ENCODE measurements at regions not wholly inside any gene's neighbourhood (a gene's known extent, or its start where the extent isn't known, plus 50 kb on each side); places are given as distances from the start of the nearest gene placed in this dataset.
A peak's percentile ranks its signal among the peaks of the same experiment; 100 is the strongest.

GRCh38 chr13:39918620-39919236, 263.3 kb downstream of the COG6 start:
- CTCF ChIA-PET = interaction anchor here (0.5 kb wide), 1 partner anchor 714 kb away, joined by 3 read pairs; no protein-coding TSS in a partner anchor
- Histone ChIP-seq H3K4me1 (ENCODE audit: control insufficient read depth in 2 of 2, insufficient read depth in 2 of 2, low read length in 2 of 2) (no peaks in the 10 kb centered on the region), H3K36me3 (ENCODE audit: control insufficient read depth in 2 of 3, insufficient read depth in 3 of 3, low read length in 3 of 3) (no peaks in the 10 kb centered on the region), H3K27ac (ENCODE audit: low read depth, low read length) (no peak overlapping the region), H3K27me3 (ENCODE audit: control insufficient read depth in 2 of 2, insufficient read depth in 2 of 2, low read length in 2 of 2) (no peaks in the 10 kb centered on the region), H3K4me3 (ENCODE audit: low read length) (no peak overlapping the region), H3K9me3 (ENCODE audit: control insufficient read depth in 2 of 3, low read length in 3 of 3) (no peaks in the 10 kb centered on the region)
- H3K36me3 Mint-ChIP-seq = peaks cover 0 to 6% (median under 1%) of the 10 kb centered on the region in 5 donors
- intact Hi-C loops (cut with micrococcal nuclease) = no loop called here
- H3K27me3 Mint-ChIP-seq = peaks cover 0 to 7% (median 0%) of the 10 kb centered on the region in 5 donors
- no peak for ATAC-seq
- H3K9me3 Mint-ChIP-seq = peaks cover 0 to 14% (median 5%) of the 10 kb centered on the region in 11 donors
- POLR2A ChIA-PET = no interaction called here
- no peak for DNase-seq
- H3K27ac Mint-ChIP-seq = no peak overlapping the region
- peaks cover 0 to 4% (median 0%) of the 10 kb centered on the region in 7 donors for H3K4me1 Mint-ChIP-seq
- no peak overlapping the region for H3K4me3 Mint-ChIP-seq

DNA sequence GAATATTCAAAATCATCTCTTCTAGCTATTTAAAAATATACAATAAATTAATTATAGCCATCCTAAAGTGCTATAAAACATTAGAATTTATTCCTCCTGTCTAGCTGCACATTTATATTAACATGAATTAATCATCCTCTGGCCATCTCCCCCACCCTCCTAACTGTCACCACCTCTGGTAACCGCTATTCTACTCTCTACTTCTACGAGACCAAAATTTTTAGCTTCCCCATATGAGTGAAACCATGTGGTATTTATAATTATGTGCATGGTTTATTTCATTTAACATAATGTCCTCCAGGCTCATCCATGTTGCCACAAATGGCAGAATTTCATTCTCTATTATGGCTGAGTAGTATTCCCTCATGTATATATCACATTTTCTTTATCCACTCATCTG, 265.2 kb downstream of the COG6 start:
- intact Hi-C loops (cut with micrococcal nuclease) = no loop called here
- CTCF ChIA-PET = no interaction called here
- no peaks in the 10 kb centered on the region for H3K27me3 ChIP-seq (ENCODE audit: control insufficient read depth in 2 of 2, insufficient read depth in 2 of 2, low read length in 2 of 2)
- POLR2A ChIA-PET = no interaction called here
- no peak overlapping the region for H3K4me3 ChIP-seq (ENCODE audit: low read length)
- Mint-ChIP-seq H3K27me3 (peaks cover 0 to 7% (median 0%) of the 10 kb centered on the region in 5 donors), H3K9me3 (peaks cover 3 to 27% (median 11%) of the 10 kb centered on the region in 11 donors), H3K4me3 (no peak overlapping the region), H3K27ac (no peak overlapping the region), H3K4me1 (peaks cover 0 to 2% (median 0%) of the 10 kb centered on the region in 7 donors), H3K36me3 (peaks cover under 1 to 9% (median 8%) of the 10 kb centered on the region in 5 donors)
- H3K9me3 ChIP-seq (ENCODE audit: control insufficient read depth in 2 of 3, low read length in 3 of 3) = peaks cover 0 to 8% (median 0%) of the 10 kb centered on the region in 3 experiments
- no peaks in the 10 kb centered on the region for H3K36me3 ChIP-seq (ENCODE audit: control insufficient read depth in 2 of 3, insufficient read depth in 3 of 3, low read length in 3 of 3)
- no peaks in the 10 kb centered on the region for H3K4me1 ChIP-seq (ENCODE audit: control insufficient read depth in 2 of 2, insufficient read depth in 2 of 2, low read length in 2 of 2)
- no peak overlapping the region for H3K27ac ChIP-seq (ENCODE audit: low read depth, low read length)
- no peak for ATAC-seq
- no peak for DNase-seq

GRCh38 chr13:39926345-39926744, 270.9 kb downstream of the COG6 start:
- Histone ChIP-seq H3K4me3 (ENCODE audit: low read length) (no peak overlapping the region), H3K36me3 (ENCODE audit: control insufficient read depth in 2 of 3, insufficient read depth in 3 of 3, low read length in 3 of 3) (no peaks in the 10 kb centered on the region), H3K4me1 (ENCODE audit: control insufficient read depth in 2 of 2, insufficient read depth in 2 of 2, low read length in 2 of 2) (no peaks in the 10 kb centered on the region), H3K27me3 (ENCODE audit: control insufficient read depth in 2 of 2, insufficient read depth in 2 of 2, low read length in 2 of 2) (no peaks in the 10 kb centered on the region), H3K9me3 (ENCODE audit: control insufficient read depth in 2 of 3, low read length in 3 of 3) (peaks cover 0 to 11% (median 0%) of the 10 kb centered on the region in 3 experiments), H3K27ac (ENCODE audit: low read depth, low read length) (no peak overlapping the region)
- no peak for DNase-seq
- H3K36me3 Mint-ChIP-seq = peaks cover 3 to 14% (median 9%) of the 10 kb centered on the region in 5 donors
- no peak overlapping the region for H3K4me3 Mint-ChIP-seq
- CTCF ChIA-PET = no interaction called here
- no peak overlapping the region for H3K27ac Mint-ChIP-seq
- intact Hi-C loops (cut with micrococcal nuclease) = no loop called here
- peaks cover 0 to 4% (median 0%) of the 10 kb centered on the region in 5 donors for H3K27me3 Mint-ChIP-seq
- H3K4me1 Mint-ChIP-seq = peaks cover 0 to 17% (median 12%) of the 10 kb centered on the region in 7 donors
- ATAC-seq = no peak
- POLR2A ChIA-PET = no interaction called here
- H3K9me3 Mint-ChIP-seq = peaks cover 3 to 32% (median 13%) of the 10 kb centered on the region in 11 donors

DNA sequence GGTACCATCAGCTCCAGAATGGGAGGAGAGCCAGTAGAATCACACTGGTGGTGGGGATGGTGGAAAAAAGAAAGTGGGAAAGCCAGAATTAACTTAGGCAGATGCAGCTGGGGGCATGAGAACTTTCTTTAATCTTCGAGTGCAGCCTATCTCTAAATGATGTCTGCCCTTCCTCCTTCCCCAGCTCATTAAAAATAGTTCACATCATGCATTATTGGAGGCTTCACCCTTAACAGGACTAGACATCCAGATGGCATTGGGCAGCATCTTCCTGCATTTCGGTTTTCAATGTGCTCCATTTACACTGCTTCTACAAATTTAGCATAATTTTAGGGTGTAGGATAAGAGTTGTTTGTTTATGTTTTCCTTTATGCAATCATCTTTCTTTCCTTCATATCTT, 272.8 kb downstream of the COG6 start:
- H3K36me3 ChIP-seq (ENCODE audit: control insufficient read depth in 2 of 3, insufficient read depth in 3 of 3, low read length in 3 of 3) = no peaks in the 10 kb centered on the region
- H3K27me3 Mint-ChIP-seq = peaks cover 0 to 4% (median 0%) of the 10 kb centered on the region in 5 donors
- no peak overlapping the region for H3K27ac Mint-ChIP-seq
- peaks cover 1 to 23% (median 13%) of the 10 kb centered on the region in 11 donors for H3K9me3 Mint-ChIP-seq
- ATAC-seq (no peak), DNase-seq (no peak)
- intact Hi-C loops (cut with micrococcal nuclease) = no loop called here
- no peaks in the 10 kb centered on the region for H3K4me1 ChIP-seq (ENCODE audit: control insufficient read depth in 2 of 2, insufficient read depth in 2 of 2, low read length in 2 of 2)
- no peaks in the 10 kb centered on the region for H3K27me3 ChIP-seq (ENCODE audit: control insufficient read depth in 2 of 2, insufficient read depth in 2 of 2, low read length in 2 of 2)
- H3K4me3 ChIP-seq (ENCODE audit: low read length) = no peak overlapping the region
- POLR2A ChIA-PET = no interaction called here
- no peak overlapping the region for H3K27ac ChIP-seq (ENCODE audit: low read depth, low read length)
- H3K36me3 Mint-ChIP-seq = peaks cover 3 to 17% (median 9%) of the 10 kb centered on the region in 5 donors
- CTCF ChIA-PET = interaction anchor here (1.5 kb wide), 1 partner anchor 11 kb away, joined by 3 read pairs; no protein-coding TSS in a partner anchor
- peaks cover 0 to 19% (median 15%) of the 10 kb centered on the region in 7 donors for H3K4me1 Mint-ChIP-seq
- H3K9me3 ChIP-seq (ENCODE audit: control insufficient read depth in 2 of 3, low read length in 3 of 3) = peaks cover 0 to 11% (median 0%) of the 10 kb centered on the region in 3 experiments
- no peak overlapping the region for H3K4me3 Mint-ChIP-seq

DNA sequence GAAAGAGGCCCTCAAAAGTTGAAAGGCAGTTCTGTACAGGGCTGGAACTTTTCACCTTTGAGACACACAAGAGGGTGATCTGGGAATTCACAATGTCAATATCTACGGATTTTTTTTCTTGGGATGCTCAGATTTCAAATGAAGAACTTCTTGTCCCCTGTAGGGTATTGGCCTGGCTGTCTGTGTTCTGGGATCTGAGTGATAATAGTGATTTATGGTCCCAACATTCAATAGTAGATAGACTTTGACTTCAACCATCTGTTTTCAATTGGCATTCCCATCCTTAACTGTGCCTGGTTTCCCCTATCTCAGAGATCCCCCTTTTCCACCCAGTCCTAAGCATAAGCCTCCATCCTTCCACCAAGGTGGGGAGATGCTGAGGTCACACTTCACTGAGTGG, 274.1 kb downstream of the COG6 start:
- peaks cover 0 to 11% (median 0%) of the 10 kb centered on the region in 3 experiments for H3K9me3 ChIP-seq (ENCODE audit: control insufficient read depth in 2 of 3, low read length in 3 of 3)
- DNase-seq = no peak
- peaks cover 1 to 19% (median 12%) of the 10 kb centered on the region in 11 donors for H3K9me3 Mint-ChIP-seq
- no peak overlapping the region for H3K4me3 ChIP-seq (ENCODE audit: low read length)
- ChIA-PET CTCF (no interaction called here), POLR2A (no interaction called here)
- H3K27me3 ChIP-seq (ENCODE audit: control insufficient read depth in 2 of 2, insufficient read depth in 2 of 2, low read length in 2 of 2) = no peaks in the 10 kb centered on the region
- H3K36me3 ChIP-seq (ENCODE audit: control insufficient read depth in 2 of 3, insufficient read depth in 3 of 3, low read length in 3 of 3) = no peaks in the 10 kb centered on the region
- H3K27ac ChIP-seq (ENCODE audit: low read depth, low read length) = no peak overlapping the region
- peak overlapping the region in 1 of 9 donors; percentile 15 for H3K27ac Mint-ChIP-seq
- peaks cover 3 to 14% (median 9%) of the 10 kb centered on the region in 5 donors for H3K36me3 Mint-ChIP-seq
- intact Hi-C loops (cut with micrococcal nuclease) = no loop called here
- peaks cover 0 to 19% (median 15%) of the 10 kb centered on the region in 7 donors for H3K4me1 Mint-ChIP-seq
- peaks cover 0 to 4% (median 0%) of the 10 kb centered on the region in 5 donors for H3K27me3 Mint-ChIP-seq
- ATAC-seq = no peak
- H3K4me3 Mint-ChIP-seq = peak overlapping the region in 1 of 10 donors; percentile 22
- no peaks in the 10 kb centered on the region for H3K4me1 ChIP-seq (ENCODE audit: control insufficient read depth in 2 of 2, insufficient read depth in 2 of 2, low read length in 2 of 2)

- peak overlapping the region in 7 of 10 donors; percentile 1 to 50 (median 27) for H3K4me3 Mint-ChIP-seq
- peaks cover 0 to 4% (median 0%) of the 10 kb centered on the region in 5 donors for H3K27me3 Mint-ChIP-seq
- CTCF ChIA-PET = no interaction called here
- H3K36me3 Mint-ChIP-seq = peaks cover under 1 to 12% (median 6%) of the 10 kb centered on the region in 5 donors
- no peaks in the 10 kb centered on the region for H3K27me3 ChIP-seq (ENCODE audit: control insufficient read depth in 2 of 2, insufficient read depth in 2 of 2, low read length in 2 of 2)
- ATAC-seq (no peak), DNase-seq (no peak)
- no peaks in the 10 kb centered on the region for H3K4me1 ChIP-seq (ENCODE audit: control insufficient read depth in 2 of 2, insufficient read depth in 2 of 2, low read length in 2 of 2)
- H3K36me3 ChIP-seq (ENCODE audit: control insufficient read depth in 2 of 3, insufficient read depth in 3 of 3, low read length in 3 of 3) = no peaks in the 10 kb centered on the region
- peaks cover 0 to 18% (median 15%) of the 10 kb centered on the region in 7 donors for H3K4me1 Mint-ChIP-seq
- H3K9me3 ChIP-seq (ENCODE audit: control insufficient read depth in 2 of 3, low read length in 3 of 3) = peaks cover 0 to 7% (median 0%) of the 10 kb centered on the region in 3 experiments
- no peak overlapping the region for H3K27ac ChIP-seq (ENCODE audit: low read depth, low read length)
- intact Hi-C loops (cut with micrococcal nuclease) = loop anchor here in 1 of 2 donors (5.0 kb wide), 1 partner anchor 1682 kb away; no protein-coding TSS in a partner anchor
- peaks cover 0 to 15% (median 8%) of the 10 kb centered on the region in 11 donors for H3K9me3 Mint-ChIP-seq
- no peak overlapping the region for H3K27ac Mint-ChIP-seq
- POLR2A ChIA-PET = no interaction called here
- no peak overlapping the region for H3K4me3 ChIP-seq (ENCODE audit: low read length)
These were observed 274.6 kb downstream of the COG6 start for GRCh38 chr13:39930060-39930459.

All from naive thymus-derived CD4-positive, alpha-beta T cell (primary cell).